Psoas muscle (tissue), 7 donors: ENCODE measurements at regions not wholly inside any gene's neighbourhood (a gene's known extent, or its start where the extent isn't known, plus 50 kb on each side); places are given as distances from the start of the nearest gene placed in this dataset.

ENCODE experiments used
- ATAC-seq, 4 donors: fragments of 200-7000 bp; cut with Tn5 transposase; one replicate each; pipeline ENCODE4 v1.9.1; 2020; ENCODE audit warnings: moderate library complexity in 3 of 4, mild to moderate bottlenecking in 2 of 4
- DNase-seq, 2 donors: peaks; one replicate each; pipeline ENCODE4 v3.0.0-alpha.2; 2020
- H3K27ac ChIP-seq: fragments of 200-600 bp; one replicate; pipeline ENCODE4 v1.8.0; 2022
- H3K27me3 ChIP-seq, 3 donors: fragments of 200-600 bp in 1 of 3; one replicate each; pipeline versions ENCODE4 v1.6.1 to v1.8.0; 2013 to 2022; ENCODE audit warnings: low read length in 2 of 3, mild to moderate bottlenecking in 2 of 3, moderate library complexity in 1 of 3; ENCODE audit not compliant: insufficient read depth in 3 of 3
- H3K36me3 ChIP-seq, 2 donors: fragments of 200-600 bp in 1 of 2; one replicate each; pipeline versions ENCODE4 v1.6.1 to v1.8.0; 2013 to 2022; ENCODE audit warnings: low read depth in 1 of 2, mild to moderate bottlenecking in 1 of 2, moderate library complexity in 1 of 2; ENCODE audit not compliant: insufficient read depth in 1 of 2
- H3K4me1 ChIP-seq: fragments of 200-600 bp; one replicate; pipeline ENCODE4 v1.8.0; 2022
- H3K4me3 ChIP-seq: fragments of 200-600 bp; one replicate; pipeline ENCODE4 v1.8.0; 2022; ENCODE audit warnings: mild to moderate bottlenecking
- H3K9me3 ChIP-seq: fragments of 200-600 bp; one replicate; pipeline ENCODE4 v1.8.0; 2022
- WGBS, 3 donors: extraction: QIAGEN DNeasy Blood & Tissue Kit; methylation state at CpG; one replicate each; pipeline versions ENCODE4 v1.1.6 to v1.1.7; 2013; 5-methylcytosine and 5-hydroxymethylcytosine counted together
- intact Hi-C, 2 donors: fragments of 100-400 bp; cut with DNase I; formaldehyde crosslinking; loops; one replicate each; pipeline versions ENCODE4 v1.11.0 to v1.14.2; 2022
- TF ChIP-seq, protein P1 (sequence below): fragments of 200-600 bp; IDR thresholded peaks from one replicate; pipeline ENCODE4 v1.8.0; 2022; ENCODE audit warnings: antibody characterized with exemption
- donor health status: healthy with polysubstance abuse.
- donor health status: DM: no; HTN: no; CAD: no; lungs with moderate emphysema.
- donor health status: Bipolar disorder and iron deficiency.
- donor health status: healthy.
- donor health status: DM: yes; HTN: yes; CAD: no.
- donor health status: DM: no; HTN: no; CAD: no.
- donor health status: DM: yes; HTN: yes; CAD: no.

GRCh38 chr4:52212702-52213101 lies 161.6 kb downstream of the SPATA18 start:
- peaks cover 5% of the 10 kb centered on the region for H3K9me3 ChIP-seq
- H3K27me3 ChIP-seq = no peaks in the 10 kb centered on the region
- intact Hi-C loops = no loop called here
- no peaks in the 10 kb centered on the region for H3K4me1 ChIP-seq
- ATAC-seq = no peak
- TF ChIP-seq, protein P1, sequence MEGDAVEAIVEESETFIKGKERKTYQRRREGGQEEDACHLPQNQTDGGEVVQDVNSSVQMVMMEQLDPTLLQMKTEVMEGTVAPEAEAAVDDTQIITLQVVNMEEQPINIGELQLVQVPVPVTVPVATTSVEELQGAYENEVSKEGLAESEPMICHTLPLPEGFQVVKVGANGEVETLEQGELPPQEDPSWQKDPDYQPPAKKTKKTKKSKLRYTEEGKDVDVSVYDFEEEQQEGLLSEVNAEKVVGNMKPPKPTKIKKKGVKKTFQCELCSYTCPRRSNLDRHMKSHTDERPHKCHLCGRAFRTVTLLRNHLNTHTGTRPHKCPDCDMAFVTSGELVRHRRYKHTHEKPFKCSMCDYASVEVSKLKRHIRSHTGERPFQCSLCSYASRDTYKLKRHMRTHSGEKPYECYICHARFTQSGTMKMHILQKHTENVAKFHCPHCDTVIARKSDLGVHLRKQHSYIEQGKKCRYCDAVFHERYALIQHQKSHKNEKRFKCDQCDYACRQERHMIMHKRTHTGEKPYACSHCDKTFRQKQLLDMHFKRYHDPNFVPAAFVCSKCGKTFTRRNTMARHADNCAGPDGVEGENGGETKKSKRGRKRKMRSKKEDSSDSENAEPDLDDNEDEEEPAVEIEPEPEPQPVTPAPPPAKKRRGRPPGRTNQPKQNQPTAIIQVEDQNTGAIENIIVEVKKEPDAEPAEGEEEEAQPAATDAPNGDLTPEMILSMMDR = no peak
- H3K27ac ChIP-seq = no peak overlapping the region
- H3K4me3 ChIP-seq = no peak overlapping the region
- WGBS, 3 donors = 43 to 54% (median 51%) methylated on average over 3 of the region's 3 CpGs
- DNase-seq = no peak
- H3K36me3 ChIP-seq = no peaks in the 10 kb centered on the region

DNA sequence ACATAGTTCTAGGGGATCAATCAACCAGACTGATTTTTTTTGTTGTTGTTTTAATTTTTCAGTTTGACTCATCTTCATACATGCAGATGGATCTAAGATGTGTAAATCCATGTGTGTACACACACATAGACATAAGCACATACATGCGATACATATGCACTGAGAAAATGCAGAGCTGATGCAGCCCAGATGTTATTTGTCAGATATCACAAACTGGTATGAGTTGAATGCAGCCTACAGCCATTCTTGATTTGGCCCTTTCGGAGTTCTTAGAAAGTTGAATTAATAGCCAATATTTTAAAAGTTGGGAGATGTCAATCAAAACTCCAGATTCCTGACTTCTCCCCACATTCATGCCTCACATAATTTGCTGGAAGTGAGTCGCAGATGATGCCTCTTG lies 180.4 kb downstream of the SPATA18 start:
- 63 to 81% (median 64%) methylated on average over 3 of the region's 3 CpGs for WGBS, 3 donors
- H3K36me3 ChIP-seq = no peaks in the 10 kb centered on the region
- no peaks in the 10 kb centered on the region for H3K27me3 ChIP-seq
- no peaks in the 10 kb centered on the region for H3K9me3 ChIP-seq
- no peaks in the 10 kb centered on the region for H3K4me1 ChIP-seq
- TF ChIP-seq, protein P1 = no peak
- intact Hi-C loops = loop anchor here (10.0 kb wide), 2 partner anchors 433 to 753 kb away; no protein-coding TSS in a partner anchor
- H3K27ac ChIP-seq = no peak overlapping the region
- no peak for ATAC-seq
- H3K4me3 ChIP-seq = no peak overlapping the region
- DNase-seq = no peak

DNA sequence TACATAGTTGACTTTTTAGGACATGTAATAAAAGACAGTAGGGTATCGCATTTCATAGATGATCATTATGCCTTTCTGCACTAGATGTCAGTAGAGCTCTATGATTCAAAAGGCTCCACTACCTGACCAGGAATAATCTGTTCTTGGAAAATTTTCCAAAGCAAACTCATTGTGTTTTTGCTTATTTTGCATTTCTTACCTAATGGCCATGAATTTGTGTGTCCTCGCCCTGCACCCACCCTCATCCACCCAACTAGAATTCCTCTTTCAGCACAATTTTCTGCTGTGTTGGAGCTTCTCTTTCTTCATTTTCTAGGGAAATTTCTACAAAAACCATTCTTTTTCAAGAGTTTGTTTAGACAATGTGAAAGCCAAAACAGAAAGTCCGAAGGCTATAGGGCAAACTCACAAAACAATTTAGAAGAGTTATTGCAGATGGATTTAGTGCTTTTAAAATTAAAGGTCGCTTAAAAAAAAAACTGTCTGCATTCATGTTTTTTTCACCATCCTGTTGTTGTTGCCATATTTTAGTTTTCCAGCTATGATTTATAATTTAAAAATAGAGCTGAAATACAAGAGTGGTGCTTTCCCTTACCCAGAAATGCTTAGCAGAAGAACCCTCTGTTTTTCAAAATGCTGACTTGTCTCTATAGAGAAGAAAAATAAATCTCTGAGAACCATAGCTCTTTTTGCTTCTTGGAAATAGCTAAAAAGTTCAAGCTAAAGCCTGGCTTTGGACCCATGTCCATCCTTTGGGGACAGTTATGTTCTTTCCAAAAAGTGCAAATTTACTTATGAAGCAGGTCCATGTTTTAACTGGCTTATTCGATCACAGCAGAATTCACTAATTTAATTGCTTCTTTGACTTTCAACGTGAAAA lies 183.7 kb downstream of the SPATA18 start:
- 17 to 30% (median 23%) methylated on average over 6 of the region's 6 CpGs for WGBS, 3 donors
- H3K4me3 ChIP-seq = no peak overlapping the region
- ATAC-seq = peak; percentile 43 to 69 (median 55)

GRCh38 chr4:52235552-52236201 lies 184.6 kb downstream of the SPATA18 start:
- intact Hi-C loops = loop anchor here (10.0 kb wide), 2 partner anchors 429 to 749 kb away; no protein-coding TSS in a partner anchor

More for the DNA sequence above, 183.7 kb downstream of the SPATA18 start:
- TF ChIP-seq, protein P1 = peak; percentile 63
- Histone ChIP-seq H3K36me3 (no peaks in the 10 kb centered on the region), H3K27ac (no peak overlapping the region), H3K9me3 (no peaks in the 10 kb centered on the region), H3K4me1 (no peaks in the 10 kb centered on the region), H3K27me3 (no peaks in the 10 kb centered on the region)
- no peak for DNase-seq
- intact Hi-C loops = loop anchor here (10.0 kb wide), 2 partner anchors 430 to 750 kb away; no protein-coding TSS in a partner anchor

More at GRCh38 chr4:52235552-52236201, 184.6 kb downstream of the SPATA18 start:
- DNase-seq = no peak
- WGBS, 3 donors = 90 to 93% (median 90%) methylated on average over 2 of the region's 2 CpGs
- TF ChIP-seq, protein P1 = no peak
- Histone ChIP-seq H3K27ac (no peak overlapping the region), H3K9me3 (no peaks in the 10 kb centered on the region), H3K4me3 (no peak overlapping the region), H3K36me3 (no peaks in the 10 kb centered on the region), H3K4me1 (no peaks in the 10 kb centered on the region), H3K27me3 (no peaks in the 10 kb centered on the region)
- no peak for ATAC-seq
